GM18498 (cell line): ENCODE measurements at regions not wholly inside any gene's neighbourhood (a gene's known extent, or its start where the extent isn't known, plus 50 kb on each side); places are given as distances from the start of the nearest gene placed in this dataset.
"Not testable (repeated sequence)": the region's sequence is repeated elsewhere in the genome, so short reads cannot be mapped to it uniquely, and the experiment has no call there.

Experiments used
- ATAC-seq: cut with Tn5 transposase; IDR thresholded peaks from one replicate; pipeline ENCODE4 v1.9.1; 2021; ENCODE audit warnings: mild to moderate bottlenecking, moderate library complexity; ENCODE audit not compliant: unreplicated experiment

DNA sequence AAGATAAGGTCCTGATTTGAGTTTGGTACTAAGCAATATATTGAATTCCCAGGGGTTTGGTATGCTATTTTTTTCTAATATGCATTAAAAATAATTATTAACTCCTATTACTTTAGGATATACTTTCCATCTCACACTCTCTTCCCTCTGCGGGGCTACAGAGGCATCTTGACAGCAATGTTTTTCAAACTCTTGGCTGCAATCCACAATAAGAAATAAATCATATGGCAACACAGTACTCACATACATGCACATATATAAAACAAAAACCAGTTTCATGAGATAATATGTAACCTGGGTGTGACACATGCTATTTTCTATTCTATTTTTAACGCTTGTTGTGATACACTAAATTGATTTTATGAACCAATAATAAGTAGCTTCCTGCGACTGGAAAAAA lies 189.5 kb downstream of the UNC5CL start:
- ATAC-seq, result no peak

DNA sequence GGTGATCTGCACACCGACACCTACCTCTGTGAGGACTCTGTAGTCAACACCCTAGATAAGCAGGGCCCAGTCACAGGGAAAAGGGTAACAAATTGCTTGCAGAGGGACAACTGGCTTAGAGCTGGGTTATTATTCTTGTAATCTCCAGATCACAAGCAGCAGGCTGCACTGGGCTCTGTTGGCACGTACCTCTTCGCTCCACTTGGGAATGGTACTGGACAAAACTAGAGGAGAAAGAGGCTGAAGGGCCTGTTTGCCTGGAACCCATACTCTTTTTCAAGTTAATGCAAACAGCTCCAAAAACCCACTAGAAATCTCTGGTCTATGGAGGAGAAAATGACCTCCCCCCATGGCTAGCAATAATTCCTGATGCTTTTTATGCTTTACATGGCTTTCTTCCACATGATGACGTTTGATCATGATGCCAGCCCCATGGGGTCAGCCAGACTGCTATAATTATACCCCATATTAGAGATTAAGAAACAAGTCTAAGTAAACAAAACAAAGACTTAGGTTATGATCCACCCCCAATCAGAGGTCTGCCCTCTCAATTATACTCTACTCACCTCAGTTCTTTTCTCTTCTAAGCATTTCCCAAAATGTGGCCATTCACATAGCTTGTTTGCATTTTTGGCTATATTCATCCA lies 190.0 kb downstream of the UNC5CL start:
- ATAC-seq, result no peak

DNA sequence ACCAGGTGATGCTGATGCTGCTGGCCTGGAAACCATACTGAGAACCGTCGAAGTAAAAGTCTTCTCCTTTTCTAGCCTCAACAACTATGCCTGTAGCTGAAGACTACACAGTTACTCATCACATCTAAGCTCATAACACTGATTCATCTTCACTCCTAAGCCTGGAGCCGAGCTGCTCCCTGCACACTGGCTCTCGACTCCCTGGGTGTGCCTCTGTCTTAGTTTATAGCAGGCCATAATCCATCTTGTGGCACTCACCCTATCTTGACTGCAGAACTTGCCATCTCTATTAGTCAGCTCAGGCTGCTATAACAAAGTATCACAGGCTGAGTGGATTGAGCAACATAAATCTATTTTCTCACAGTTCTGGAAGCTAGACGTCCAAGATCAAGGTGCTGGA lies 191.0 kb downstream of the UNC5CL start:
- no peak for ATAC-seq

DNA sequence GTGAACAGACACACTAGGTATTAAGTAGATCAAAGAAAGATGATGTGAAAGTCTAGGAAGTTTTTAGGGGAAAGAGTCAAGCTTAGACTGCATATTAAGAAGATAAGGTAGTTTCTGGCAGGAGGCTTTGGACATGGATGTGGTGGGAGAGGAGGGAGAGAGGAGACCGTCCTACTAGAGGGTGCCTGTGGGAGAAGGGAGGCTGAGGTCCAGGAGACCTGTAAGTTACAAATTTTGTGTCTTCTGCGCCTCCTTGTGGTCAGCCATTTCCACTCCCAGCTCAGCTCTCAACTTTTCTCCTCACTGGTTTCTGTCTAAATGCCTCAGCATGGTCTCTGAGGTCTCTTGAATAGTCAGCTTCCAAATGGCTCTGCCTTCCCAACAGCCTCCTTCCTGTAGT lies 193.5 kb downstream of the UNC5CL start:
- no peak for ATAC-seq

DNA sequence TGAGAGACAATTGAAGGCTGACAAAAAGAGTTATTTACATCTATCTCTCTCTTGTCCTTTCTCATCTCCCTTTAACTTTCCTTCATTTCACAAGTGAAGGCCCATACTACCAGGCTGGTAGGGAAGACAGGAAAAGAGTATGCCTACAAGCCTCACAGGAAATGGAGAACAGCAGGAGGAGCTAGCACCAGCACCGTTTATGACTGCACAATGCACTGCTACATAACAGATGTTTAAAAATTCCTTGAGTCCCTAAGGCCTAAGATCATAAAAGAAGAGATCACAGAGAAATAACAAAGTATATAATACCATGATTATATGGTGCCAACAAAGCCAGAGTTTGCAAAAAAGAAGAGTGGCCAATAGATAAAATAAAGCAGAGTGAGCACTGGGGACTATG lies 194.8 kb downstream of the UNC5CL start:
- no peak for ATAC-seq

DNA sequence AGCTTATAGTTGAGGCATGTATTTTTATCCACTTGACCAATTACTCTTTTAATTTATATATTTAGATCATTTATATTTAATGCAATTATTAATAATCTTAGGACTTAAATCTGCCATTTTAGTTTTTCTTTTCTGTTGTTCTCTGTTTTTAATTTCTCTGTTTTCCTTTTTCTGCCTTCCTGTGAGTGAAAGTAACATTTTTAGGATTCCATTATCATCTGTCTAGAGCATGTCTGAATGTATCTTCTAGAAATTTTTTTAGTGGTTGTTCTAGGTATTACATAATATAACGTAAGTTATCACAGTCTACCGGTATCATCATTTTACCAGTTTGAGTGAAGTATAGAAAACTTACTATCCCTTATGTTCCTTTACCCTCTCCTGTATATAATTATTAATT lies 197.3 kb downstream of the UNC5CL start:
- no peak for ATAC-seq

DNA sequence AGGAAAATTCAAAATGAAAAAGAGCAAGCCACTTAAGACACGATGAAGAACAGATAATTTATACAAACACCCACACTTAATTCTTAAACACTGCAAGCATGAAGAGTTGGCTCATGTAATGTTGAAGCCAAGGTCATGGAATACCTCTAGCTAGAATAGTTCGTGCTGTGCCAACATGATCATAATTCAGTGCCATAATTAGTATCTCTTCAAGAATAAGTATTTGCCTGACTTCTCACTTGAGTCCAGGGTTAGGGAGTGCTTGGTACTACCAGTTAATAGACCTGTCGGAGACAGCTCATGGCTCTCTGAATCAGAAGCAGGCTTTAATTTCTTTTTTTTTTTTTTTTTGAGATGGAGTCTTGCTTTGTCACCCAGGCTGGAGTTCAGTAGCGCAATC lies 206.3 kb downstream of the UNC5CL start:
- no peak for ATAC-seq

DNA sequence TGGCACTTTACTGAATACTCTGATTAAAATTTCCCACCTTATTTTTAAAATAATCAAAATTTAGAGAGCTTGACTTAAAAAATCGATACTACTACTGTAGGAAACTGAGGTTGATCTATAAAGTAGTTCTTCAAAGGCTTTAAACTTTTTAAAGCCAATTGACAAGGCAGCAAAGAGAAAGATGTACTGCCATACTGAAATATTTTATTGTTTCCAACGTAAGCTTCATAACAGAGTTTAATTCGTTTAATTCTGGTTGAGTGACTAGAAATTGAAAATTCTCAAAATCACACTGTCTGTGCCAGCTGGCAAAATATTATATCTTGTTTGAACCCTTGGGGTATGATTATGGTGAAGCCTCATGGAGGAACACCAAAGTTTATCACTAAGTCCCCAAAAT lies 207.6 kb downstream of the UNC5CL start:
- no peak for ATAC-seq

DNA sequence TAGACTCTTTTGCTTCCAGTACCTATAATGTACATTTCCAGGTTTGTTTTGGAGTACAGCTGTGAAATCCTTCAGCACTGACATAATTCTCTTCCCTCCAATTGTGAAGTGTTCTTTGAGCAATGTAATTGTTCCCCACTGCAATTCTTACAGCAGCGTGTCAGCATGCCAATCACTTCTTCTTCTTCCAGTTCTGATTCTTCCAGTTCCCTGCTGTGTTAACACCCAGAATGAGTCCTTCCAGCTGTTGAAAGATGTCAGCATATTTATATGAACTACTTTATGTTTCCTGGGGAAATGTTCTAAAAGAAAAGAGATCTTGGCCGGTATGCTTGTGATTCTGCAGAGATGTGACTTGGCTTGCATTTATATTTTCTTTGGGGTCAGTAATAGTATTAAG lies 213.9 kb downstream of the UNC5CL start:
- no peak for ATAC-seq

DNA sequence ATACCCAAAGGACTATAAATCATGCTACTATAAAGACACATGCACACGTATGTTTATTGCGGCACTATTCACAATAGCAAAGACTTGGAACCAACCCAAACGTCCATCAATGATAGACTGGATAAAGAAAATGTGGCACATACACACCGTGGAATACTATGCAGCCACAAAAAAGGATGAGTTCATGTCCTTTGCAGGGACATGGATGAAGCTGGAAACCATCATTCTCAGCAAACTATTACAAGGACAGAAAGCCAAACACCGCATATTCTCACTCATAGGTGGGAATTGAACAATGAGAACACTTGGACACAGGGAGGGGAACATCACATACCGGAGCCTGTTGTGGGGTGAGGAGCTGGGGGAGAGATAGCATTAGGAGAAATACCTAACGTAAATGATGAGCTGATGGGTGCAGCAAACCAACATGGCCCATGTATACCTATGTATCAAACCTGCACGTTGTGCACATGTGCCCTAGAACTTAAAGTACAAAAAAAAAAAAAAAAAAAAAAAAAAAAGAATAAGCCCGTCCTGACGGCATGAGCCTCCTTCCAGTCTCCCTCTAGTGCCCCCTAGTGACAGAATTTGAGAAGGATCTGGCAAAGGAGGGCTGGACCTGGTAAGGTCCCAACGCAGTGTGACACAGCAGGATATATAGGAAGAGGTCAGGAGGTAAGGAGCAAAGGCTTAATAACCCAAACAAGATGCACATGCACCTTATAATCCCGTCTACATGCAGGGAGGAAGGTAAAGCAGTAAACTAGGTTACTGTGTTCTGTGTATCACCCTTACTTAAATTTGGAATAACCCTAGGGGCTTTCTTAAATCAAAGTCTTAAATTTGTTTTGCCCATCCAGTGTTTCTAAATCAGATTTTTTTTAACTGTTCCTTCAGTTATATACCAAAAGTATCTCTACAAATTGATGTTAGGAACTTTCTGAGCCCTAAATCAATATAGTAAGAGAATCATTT lies 214.8 kb downstream of the UNC5CL start:
- ATAC-seq, result not testable (repeated sequence)

DNA sequence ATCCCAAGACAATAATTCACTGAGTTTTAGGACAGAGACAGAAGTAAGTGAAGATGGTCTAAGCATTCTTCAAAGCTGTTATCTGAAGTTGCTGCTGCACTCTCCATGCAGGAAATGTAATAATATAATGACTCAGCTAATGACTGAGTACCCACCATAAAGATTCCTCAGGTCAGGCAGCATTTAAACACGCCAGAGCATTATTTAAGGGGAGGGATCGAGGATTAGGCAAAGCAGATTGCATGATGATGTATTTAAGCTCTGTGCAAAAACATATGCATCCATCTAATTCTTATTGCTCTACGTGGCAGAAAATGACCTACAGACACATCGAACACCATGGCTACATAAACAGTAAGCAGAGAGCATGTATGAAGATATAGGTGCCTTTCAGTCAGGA lies 216.4 kb downstream of the UNC5CL start:
- ATAC-seq, result no peak

DNA sequence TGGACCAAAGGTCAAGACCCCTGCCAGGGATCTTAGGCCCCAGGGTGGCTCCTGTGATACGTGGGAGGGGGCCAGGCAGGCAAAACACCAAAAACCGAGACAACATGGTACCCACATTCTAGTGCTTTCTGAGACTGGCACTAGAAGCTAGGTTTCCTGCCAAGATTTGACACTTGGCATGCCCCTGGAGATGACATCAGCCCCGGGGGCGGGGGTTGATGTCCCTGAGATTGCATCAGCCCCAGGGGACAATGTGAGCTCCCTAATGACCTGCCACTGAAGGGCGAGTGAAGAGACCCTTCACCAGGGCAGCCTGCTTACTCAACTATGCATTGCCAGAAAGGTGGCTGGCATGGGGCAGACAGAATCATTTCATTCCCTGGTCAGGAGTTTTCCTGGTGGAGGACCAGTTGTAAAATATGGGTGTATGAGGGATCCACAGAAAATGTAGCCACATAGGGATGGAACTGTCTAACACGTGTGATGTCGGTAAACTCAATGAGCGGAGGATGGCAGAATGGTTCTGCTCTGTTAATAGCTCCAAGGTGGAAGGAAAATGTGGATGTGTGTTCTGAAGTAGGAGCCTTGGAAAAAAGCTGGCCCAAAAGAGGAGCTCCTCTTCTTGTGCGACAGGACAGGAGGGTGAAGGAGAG lies 219.7 kb downstream of the UNC5CL start:
- ATAC-seq, result no peak

DNA sequence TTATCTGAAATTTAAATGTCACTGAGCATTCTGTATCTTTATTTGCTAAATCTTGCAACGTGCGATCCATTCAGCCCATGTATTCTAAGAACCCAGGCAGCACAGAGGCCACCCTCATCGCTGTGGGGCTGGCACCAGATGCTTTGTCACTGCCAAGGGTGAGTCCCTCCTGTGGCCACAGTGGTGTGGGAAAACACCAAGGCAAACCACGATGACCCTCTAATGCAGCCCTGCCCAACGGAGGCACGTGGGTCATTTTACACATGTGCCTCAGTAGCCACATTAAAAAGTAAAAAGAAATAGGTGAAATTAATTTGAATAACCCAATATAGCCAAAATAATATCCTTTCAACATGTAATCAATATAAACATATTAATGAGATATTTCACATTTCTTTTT lies 221.7 kb downstream of the UNC5CL start:
- no peak for ATAC-seq

DNA sequence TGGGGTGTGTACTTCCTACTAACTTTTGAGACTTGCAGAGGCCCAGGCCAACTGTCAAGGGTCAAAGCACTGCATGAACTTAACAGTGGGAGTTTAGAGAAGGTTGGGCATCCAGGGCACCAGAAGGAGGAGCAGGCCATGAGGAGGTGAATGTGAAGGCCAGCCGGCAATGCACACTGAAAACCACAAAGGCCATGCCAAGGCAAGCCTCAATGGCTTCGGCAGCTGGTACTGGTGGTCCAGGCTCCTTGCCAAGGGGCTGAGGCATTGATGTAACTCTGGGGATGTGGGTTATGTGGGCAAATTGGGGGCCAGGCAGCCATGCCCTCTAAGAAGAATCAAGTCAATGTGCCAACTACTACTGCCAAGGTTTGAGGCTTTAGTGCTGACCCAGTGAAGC lies 222.4 kb downstream of the UNC5CL start:
- ATAC-seq, result no peak

DNA sequence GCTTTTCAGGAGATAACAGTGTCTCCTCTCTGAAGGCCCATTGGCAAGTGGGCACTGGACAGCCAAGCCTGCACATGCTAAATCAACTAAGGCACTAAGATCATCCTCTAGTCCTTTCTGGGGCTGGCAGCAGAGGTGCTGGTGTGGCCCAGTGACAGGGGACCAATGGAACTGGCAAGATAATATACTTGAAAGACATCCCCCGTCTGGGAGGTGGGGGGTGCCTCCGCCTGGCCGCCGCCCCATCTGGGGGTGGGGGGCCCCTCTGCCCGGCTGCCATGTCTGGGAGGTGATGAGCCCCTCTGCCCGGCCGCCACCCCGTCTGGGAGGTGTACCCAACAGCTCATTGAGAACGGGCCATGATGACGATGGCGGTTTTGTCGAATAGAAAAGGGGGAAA lies 223.3 kb downstream of the UNC5CL start:
- no peak for ATAC-seq

DNA sequence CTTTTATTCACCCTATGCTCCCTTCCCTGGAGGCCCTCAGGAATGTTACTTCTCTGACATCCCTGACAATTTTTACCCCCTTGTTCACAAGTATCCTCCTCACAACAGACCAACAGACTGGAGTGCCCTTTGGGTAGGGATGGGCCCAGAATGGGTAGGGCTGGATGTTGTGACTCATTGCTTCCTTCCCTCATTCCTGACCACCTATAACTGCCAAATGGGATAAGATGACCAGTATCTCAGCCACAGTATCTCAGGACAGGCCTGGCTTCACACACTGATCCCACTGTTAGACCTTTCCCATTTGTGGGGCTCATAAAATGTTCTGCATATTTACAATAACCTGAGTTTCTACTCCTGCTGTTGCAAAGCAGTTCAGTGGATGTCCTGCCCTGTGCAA lies 223.0 kb upstream of the LRFN2 start:
- ATAC-seq, result no peak

DNA sequence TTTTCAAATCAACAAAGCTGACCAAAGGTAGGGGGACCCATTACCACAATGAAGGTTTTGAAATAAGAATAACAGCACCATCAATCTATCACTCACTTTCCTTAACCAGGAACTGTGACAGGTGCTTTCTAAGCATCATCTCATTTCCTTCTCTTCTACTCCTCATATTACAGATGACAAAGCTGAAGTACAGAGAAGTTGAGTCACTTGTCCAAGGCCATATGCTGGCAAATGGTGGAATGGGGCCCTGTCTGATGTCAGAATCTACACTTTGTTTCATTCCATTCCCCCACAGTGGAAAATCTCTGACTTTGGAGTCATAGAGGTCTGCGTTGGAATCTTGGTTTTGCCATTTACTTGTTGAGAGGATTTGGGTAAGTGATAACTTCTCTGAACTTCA lies 222.5 kb upstream of the LRFN2 start:
- ATAC-seq, result no peak

DNA sequence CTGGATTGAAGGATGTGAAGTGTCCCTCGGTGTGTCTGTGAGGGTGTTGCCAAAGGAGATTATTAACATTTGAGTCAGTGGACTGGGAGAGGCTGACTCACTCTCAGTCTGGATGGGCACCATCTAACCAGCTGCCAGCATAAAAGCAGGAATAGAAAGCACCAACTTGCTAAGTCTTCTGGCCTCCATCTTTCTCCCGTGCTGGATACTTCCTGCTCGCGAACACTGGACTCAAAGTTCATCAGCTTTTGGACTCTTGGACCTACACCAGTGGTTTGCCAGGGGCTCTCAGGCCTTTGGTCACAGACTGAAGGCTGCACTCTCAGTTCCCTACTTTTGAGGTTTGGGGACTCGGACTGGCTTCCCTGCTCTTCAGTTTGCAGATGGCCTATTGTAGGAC lies 220.3 kb upstream of the LRFN2 start:
- ATAC-seq, result no peak

DNA sequence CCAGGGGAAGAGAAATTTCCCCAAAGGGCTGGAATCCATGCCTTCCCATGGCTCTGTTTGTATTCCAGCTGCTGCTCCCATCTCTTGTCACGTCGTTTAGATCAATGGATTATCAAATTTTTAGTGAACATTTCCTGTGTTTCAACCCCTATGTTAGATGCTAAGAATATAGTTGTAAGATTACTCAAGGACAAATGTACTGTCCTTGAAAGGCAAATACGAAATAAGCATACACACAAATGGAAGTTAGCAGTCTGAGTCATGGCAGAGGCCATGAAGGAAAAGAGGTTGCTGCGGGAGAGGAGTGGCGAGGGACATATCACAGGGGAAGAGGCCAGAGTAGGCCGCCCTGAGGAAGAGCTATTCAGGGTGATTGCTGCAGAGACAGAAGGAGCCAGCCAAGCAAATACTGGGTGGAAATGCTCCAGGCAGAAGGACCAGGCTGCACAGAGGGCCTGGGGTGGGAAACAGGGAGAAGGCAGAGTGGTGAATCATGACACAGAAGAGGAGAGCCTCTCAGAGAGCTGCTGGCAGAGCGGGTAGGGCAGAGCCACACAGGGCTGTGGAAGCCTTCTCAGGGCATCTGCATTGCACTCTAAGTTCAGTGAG lies 219.2 kb upstream of the LRFN2 start:
- ATAC-seq, result no peak

DNA sequence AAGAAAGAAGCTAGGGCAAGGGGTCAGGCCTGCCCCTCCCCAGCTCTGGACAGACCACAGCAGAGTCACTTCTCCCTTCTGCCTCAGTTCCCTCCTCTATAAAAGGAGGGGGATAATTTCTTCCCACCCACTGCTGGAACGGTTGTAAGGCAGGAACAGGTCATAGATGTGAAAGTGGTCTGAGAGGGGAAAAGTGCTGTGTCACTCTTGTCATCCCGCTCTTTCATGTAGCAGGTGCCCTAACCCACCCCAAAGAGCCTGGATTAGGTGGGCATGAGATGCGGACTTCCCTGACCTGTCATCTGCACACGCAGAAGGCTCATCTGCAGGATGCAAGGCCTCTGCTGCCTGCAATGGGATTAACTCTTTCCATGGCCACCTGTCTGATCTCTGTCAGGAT lies 218.2 kb upstream of the LRFN2 start:
- ATAC-seq, result no peak

DNA sequence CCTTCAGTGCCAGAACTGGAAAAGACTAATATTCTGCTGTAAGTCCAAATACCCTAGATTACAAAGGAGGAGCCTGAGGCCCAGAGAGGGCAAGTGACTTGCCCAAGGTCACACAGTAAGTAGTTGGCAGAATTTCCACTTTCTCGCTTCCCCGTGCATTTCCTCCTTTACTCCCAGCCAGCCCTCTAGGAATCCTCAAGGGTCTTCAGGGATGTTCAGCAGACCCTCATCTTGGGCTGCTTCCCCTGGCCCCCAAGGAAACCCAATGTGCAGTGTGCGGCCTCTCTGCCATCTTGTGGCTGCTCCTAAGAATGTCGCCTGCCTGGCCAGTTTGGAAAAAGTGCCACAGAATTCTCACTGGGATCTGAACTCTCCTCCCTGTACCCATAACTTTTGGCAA lies 217.7 kb upstream of the LRFN2 start:
- ATAC-seq, result no peak
